GM18858 (cell line): ENCODE measurements at regions not wholly inside any gene's neighbourhood (a gene's known extent, or its start where the extent isn't known, plus 50 kb on each side); places are given as distances from the start of the nearest gene placed in this dataset.

Experiments
- ATAC-seq: cut with Tn5 transposase; IDR thresholded peaks from one replicate; pipeline ENCODE4 v1.9.1; 2021; ENCODE audit not compliant: unreplicated experiment

DNA sequence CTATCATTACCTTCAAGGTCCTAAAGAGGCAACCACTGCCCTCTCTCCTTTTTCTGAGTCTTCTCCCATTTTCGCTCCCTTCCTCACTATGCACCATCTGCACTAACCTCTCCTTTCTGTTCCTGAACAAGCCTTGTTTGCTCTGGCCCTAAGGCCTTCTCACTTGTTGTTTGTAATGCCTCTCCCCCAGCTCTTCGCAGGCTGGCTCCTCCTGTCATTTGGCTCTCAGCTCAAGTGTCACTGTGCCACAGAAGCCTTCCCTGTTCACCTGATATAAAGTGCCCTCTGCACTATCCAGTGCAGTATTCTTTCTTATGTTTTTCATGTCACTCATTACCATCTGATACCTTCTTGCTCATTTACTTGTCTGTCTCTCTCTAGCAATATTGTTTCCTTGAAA lies 303.7 kb downstream of the KCNN2 start:
- ATAC-seq = no peak

DNA sequence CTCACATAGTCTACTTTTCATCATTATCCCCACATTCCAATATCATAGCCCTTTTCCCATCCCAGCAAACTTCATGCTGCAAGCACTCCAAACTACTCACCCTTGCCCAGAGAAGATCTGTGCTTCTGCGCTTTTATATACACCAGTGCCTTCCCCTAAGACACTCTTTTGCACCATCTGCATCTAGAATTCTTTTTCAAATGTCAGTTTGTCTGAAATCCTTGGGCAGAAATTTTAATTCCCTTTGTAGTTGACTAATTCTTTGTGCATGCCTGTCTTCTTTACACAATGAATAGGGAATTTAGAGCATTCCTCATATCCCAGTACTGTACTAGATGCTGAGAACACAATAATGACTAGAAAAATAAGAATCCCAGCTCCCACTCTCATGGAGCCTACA lies 298.9 kb downstream of the KCNN2 start:
- no peak for ATAC-seq

DNA sequence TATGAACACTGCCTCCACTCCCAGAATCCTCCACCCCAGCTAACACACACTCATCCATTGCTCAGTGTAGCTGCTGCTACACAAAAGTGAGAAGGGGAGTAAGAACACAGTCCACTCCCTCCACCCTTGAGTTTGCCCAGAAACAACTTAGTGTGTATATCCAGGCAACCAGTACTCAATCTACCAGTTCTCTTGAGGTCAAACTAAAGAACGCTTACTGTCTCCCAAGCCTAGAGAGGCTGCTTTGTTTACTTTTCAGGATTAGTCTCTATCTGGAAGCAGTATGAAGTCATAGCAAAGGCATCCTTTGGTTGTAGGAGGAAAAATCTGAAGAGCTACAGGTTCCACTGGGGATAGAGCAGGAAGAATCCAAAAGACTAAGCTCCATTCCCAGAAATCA lies 296.3 kb downstream of the KCNN2 start:
- no peak for ATAC-seq

DNA sequence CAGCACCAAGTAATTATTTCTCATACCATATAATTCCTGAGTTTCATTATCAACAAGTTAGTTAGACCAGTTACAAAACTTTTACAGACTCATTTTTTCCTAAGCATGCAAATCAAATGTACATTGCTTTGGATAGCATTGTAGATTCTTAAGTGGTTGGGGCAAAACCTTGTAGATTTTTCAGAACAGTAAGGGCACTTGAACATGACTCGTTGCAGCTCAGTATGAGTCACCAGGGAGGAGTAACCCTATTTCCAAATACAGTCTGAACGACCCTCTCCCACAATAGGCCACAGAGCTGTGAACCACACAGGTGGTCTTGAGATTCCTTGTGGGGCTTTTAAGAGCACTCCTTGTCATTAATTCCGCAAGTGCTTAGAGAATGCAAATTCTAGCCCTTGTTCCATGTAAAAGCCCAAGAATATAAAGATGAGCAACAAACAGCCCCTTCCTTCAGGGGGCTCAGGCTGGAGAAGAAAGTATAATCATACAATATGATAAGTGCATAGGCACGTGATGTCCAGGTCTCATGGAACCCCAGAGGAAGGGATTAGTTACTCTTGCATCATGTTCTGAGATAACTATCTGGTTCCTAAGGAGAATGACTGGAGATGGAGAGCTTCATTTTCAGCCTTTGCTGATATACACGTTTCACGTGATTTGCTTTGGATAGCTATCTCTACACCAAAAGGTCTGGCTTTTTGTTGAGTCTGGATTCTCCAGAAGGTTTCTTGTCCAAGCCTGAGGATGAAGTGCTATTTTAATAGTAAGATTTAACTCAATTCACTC lies 295.7 kb downstream of the KCNN2 start:
- no peak for ATAC-seq

DNA sequence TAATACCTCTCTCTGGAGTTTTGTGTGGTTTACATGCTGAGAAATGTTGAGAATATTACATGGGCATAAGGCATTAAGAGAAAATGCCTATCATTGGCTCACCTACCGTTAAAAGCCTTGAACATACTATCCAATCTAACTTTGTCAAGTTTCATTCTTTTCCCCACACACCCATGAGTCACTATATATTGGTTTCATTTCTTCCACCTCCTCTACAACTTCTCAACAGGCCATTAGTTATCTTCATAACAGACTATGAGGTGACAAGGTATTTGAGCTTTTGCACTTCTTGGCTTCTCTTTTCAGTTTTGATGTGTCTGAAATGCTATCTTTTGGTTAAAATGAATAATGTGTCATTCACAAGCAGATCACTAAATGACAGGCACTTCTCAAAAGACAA lies 288.0 kb downstream of the KCNN2 start:
- ATAC-seq = no peak

DNA sequence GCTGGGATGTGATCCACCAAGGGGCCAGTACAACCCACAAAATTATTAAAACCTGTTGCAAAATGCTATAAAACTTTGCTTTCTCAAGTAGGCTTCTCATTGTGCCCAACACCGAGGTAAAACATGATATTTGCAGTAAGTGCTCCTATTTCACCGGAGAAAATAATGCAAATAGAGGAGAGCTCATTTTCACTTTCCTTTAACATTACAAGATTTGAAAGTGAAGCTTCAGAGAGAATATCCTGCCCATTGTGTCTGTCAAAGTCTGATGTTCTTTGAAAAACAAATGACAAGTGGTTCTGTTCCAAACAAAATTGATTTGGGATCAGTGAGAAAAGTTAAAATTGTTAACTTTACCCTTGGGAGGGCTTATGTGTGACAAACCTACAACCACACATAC lies 287.1 kb downstream of the KCNN2 start:
- ATAC-seq = no peak

DNA sequence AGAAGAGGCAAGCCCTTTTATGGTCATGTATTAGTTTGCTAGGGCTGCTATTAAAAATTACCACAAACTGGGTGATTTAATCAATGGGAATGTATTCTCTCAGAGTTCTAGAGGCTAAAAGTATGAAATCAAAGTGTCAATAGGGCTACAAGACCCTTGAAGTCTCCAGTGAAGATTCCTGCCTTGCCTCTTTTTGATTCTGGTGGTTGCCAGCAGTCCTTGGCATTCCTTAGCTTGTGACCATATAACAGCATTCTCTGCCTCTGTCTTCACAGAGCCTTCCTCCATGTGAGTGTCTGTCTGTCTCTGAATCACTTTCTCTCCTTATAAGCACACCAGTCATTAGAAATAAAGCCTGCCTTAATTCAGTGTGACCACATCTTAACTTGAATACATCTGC lies 282.7 kb downstream of the KCNN2 start:
- ATAC-seq = no peak

DNA sequence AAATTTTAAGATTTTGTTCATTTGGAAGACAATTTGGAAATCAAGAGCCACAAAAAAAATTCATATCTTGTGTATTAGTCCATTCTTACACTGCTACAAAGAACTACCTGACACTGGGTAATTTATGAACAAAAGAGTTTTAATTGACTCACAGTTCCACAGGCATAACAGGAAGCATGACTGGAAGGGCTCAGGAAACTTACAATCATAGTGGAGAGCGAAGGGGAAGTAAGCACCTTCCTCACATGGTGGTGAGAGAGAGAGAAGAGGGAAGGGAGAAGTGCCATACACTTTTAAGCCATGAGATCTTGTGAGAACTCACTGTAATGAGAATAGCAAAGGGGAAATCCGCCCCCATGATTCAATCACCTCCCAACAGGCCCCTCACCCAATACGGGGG lies 274.4 kb downstream of the KCNN2 start:
- no peak for ATAC-seq

DNA sequence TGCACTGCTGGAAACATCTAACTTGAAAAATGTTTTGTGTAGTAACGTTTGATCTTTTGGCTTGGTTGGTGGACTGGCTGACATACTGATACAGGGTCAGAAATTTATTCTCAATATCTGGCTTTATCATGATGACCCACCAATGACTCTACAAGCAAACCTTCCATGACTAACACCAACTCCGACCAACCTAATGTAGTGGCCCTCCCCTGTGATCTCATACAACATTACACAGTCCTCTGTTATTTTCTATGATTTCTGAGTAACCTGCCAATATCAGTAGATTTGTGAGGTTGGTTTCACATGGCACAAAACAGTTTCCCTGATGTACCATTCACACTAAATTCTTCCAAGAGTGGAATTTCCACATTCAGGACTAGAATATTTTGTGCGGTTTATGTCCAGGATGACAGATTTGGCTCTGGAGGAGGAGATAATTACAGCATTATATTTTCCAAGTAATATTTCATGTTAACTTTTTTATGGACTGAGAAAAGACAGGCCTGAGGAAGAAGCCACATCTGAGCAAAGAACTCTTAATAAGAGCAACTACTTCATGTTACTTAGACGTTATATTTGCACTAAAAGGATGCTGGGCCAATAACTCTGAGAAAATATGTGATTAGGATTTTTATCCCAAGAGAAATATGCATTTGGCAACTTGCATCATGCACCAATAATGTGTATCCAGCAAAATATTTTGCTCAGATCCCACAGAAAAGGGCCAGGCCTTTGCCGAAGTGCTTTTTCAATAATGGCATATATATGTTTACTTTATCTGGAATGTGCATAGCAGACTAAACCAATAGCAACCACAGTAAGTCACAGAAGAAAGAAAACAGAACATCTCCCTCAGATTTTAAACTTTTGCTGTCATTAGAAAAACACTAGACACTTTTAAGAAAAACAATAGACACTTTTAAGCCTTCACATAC lies 273.4 kb downstream of the KCNN2 start:
- ATAC-seq = no peak

DNA sequence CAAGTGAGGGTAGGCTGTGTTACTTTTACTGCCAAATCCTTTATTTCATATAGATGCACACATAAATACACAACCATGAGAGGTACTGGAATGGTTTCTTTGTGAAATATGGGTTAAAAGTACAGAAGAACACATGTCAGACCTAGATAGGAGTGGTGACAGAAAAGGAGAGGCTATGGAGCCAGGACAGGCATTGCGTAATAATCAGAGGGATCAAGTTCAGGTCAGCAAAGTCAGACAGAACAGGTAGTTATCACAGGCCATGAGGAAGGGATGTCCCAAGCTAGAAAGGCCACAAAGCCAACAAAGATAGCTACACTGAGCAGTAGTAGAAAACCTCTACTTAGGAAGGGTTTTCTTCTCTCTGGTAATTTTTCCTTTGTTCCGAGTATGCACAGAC lies 272.6 kb downstream of the KCNN2 start:
- ATAC-seq = no peak

DNA sequence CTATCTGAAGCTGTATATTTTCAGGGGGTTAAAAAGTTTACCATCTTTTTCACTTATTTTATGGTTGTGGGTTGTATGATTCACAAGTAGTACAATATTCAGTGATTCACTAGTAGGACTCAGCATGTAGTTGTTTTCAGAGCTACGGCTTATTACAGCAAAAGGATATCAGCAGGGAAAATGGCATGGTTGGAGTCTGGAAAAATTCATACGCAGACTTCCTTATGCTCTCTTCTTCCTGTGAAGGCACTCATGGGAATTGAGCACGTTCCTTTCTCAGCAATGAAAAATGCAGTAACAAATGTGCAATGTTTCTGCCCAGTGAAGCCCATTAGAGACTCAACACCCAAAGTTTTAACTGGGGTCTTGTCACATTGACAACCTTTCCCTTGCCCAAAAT lies 250.5 kb downstream of the KCNN2 start:
- no peak for ATAC-seq

DNA sequence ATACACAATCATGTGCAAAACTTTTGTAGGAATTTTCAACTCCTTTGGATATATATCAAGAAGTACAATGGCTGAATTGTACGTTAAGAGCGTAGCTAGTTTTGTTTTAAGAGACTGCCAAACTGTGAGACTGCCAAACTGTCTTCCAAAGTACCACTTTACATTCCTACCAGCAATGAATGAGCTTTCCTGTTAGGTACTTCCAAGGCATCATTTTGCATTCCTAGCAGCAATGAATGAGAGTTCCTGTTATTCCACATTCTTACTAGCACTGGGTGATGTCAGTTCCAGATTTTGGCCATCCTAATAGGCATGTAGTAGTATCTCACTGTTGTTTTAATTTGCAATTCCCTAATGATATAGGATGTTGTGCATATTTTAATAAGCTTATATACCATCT lies 219.3 kb downstream of the KCNN2 start:
- ATAC-seq = no peak

DNA sequence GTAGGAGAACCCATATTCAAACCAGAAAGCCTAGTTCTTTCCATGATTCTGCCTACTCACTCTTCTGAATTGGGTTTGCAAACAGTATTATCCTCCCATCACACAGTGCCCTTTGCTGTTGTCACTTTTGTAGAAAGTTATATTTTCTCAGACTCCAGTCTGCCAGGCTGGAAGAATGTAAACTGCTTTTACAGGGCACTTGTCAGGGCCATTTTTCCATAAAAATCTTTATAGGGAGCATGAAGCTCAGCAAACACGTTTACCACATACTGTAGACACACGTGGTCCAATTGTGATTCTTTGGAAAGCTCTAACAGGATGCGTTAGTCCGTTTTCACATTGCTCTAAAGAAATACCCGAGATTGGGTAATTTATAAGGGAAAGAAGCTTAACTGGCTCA lies 204.0 kb downstream of the KCNN2 start:
- ATAC-seq = no peak

DNA sequence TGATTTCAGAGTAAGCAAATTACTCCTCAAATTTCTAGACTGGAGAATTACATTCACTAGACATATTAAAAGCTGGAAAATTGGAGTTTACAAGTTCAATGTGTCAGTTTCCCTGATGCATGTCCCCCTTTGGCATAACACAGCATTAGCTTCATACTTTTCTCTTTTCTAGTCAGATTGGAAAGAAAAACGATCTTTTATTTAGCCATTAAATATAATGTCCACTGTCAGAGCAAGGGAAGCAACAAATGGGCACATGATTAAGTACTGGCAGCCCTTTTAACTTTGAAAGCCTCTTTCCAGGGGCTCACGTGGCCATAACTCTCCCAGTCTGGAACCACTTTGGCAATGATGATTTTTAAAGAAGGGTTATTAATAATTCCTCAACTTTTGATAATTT lies 203.3 kb downstream of the KCNN2 start:
- no peak for ATAC-seq

DNA sequence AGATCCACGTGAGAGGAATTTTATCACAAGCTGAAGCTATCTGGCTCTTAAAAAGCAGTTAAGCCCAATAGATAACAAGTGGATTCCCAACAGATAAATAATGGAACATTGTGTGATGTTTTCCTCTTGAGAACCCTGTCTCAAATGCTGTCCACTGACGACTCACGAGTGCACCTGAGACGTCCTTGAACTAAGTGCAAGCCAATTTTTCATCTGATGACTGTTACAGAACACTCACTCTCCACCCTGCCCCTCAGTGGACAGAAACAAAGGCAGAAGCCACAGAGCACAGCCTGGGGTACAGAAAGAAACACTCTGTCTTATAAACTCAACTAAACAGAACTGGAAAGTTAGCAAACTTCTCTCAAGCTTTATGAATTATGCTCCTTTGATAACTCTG lies 199.5 kb downstream of the KCNN2 start:
- ATAC-seq = no peak
